ENCODE measurements at regions not wholly inside any gene's neighbourhood (a gene's known extent, or its start where the extent isn't known, plus 50 kb on each side); places are given as distances from the start of the nearest gene placed in this dataset.

DNA sequence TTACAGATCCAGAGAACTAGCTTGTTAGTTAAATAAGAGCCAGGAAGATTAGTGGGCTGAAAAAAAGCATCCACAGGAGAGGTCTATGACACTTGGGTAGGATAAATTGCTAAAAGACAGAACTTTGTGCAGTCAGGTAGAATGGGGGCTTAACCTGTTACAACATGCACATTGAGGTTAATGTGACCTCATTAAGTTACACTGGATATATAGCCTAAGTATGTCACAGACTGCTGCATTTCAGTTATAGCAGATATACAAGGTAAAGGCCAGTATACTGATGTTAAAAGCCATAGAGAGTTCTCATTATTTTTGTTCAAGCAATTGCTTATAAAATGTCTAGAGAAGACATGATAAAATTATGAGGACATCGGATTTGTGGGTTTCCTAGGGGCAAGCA is 1179.9 kb upstream of the PCDH9 start:
- TF ChIP-seq, protein P1, sequence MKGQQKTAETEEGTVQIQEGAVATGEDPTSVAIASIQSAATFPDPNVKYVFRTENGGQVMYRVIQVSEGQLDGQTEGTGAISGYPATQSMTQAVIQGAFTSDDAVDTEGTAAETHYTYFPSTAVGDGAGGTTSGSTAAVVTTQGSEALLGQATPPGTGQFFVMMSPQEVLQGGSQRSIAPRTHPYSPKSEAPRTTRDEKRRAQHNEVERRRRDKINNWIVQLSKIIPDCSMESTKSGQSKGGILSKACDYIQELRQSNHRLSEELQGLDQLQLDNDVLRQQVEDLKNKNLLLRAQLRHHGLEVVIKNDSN (IDR thresholded peaks at IDR 0.05; ENCODE audit: borderline replicate concordance, low read depth): no peak
- no peak for TF ChIP-seq CHD2 (IDR thresholded peaks at IDR 0.05; ENCODE audit: low read length, partially characterized antibody)
- TF ChIP-seq RXRA (IDR thresholded peaks at IDR 0.05; ENCODE audit: borderline replicate concordance, low read depth): no peak
- TF ChIP-seq TCF12 (IDR thresholded peaks at IDR 0.05): no peak
- TF ChIP-seq TAF1 (IDR thresholded peaks at IDR 0.05; ENCODE audit: borderline replicate concordance, low read depth, low read length): no peak
- TF ChIP-seq TEAD4 (IDR thresholded peaks at IDR 0.05; ENCODE audit: borderline replicate concordance, insufficient read depth): no peak
- TF ChIP-seq, protein P2, sequence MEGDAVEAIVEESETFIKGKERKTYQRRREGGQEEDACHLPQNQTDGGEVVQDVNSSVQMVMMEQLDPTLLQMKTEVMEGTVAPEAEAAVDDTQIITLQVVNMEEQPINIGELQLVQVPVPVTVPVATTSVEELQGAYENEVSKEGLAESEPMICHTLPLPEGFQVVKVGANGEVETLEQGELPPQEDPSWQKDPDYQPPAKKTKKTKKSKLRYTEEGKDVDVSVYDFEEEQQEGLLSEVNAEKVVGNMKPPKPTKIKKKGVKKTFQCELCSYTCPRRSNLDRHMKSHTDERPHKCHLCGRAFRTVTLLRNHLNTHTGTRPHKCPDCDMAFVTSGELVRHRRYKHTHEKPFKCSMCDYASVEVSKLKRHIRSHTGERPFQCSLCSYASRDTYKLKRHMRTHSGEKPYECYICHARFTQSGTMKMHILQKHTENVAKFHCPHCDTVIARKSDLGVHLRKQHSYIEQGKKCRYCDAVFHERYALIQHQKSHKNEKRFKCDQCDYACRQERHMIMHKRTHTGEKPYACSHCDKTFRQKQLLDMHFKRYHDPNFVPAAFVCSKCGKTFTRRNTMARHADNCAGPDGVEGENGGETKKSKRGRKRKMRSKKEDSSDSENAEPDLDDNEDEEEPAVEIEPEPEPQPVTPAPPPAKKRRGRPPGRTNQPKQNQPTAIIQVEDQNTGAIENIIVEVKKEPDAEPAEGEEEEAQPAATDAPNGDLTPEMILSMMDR (IDR thresholded peaks at IDR 0.05): no peak
- TF ChIP-seq NFIC (IDR thresholded peaks at IDR 0.05; ENCODE audit: borderline replicate concordance): no peak
- no peak for TF ChIP-seq RFX5 (IDR thresholded peaks at IDR 0.05; ENCODE audit: low read length)
- no peak overlapping the region for H2AFZ ChIP-seq (ENCODE audit: low read depth)
- H3K27me3 ChIP-seq (ENCODE audit: insufficient read depth): no peaks in the 10 kb centered on the region
- CTCF ChIA-PET: interaction anchor here (1.0 kb wide), 1 partner anchor 20 kb away, joined by 3 read pairs; no protein-coding TSS in a partner anchor
- no peak overlapping the region for H3K4me3 ChIP-seq (ENCODE audit: low read depth in 2 of 2, low read length in 1 of 2)
- H3K4me2 ChIP-seq: no peak overlapping the region
- no peaks in the 10 kb centered on the region for H3K9me2 ChIP-seq
- H3F3A ChIP-seq (replicated peaks; ENCODE audit: insufficient read depth): peaks cover 3% of the 10 kb centered on the region
- H4K20me1 ChIP-seq (ENCODE audit: insufficient read depth): no peaks in the 10 kb centered on the region
- 12% methylated on average over 1 of the region's 1 CpG for WGBS (ENCODE audit: low lambda C conversion rate)
- no peak overlapping the region for H3K9ac ChIP-seq
- no peaks in the 10 kb centered on the region for H3K79me2 ChIP-seq (ENCODE audit: insufficient read depth)
- H3K36me3 ChIP-seq (replicated peaks in 1 of 2; ENCODE audit: control insufficient read depth in 1 of 2, insufficient read depth in 2 of 2, low read length in 1 of 2): no peaks in the 10 kb centered on the region
- no peaks in the 10 kb centered on the region for H3K4me1 ChIP-seq (ENCODE audit: control insufficient read depth in 1 of 2, insufficient read depth in 2 of 2, low read depth in 1 of 2, low read length in 1 of 2)
- H3K27ac ChIP-seq (ENCODE audit: low read depth in 2 of 2, low read length in 1 of 2): no peak overlapping the region
- POLR2A ChIA-PET: no interaction called here
- DNase-seq: no peak
- no peaks in the 10 kb centered on the region for H3K9me3 ChIP-seq

DNA sequence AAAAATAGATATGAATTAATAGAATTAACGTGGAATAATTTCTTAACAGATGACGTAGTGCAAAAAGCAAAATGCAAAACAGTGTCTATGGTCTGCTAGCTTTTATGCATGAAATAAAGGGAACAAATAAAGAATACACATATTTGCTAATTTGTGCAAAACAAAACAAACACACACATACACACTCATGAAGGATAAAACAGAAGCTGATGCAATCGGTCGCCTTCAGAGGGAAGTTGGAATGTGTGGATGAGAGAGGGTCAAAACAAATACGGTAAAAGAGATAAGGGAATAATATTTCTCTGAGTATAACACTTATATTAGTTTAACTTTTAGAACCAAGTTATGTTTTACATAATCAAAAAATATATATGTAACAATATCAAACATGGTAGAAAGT is 1160.9 kb upstream of the PCDH9 start:
- Histone ChIP-seq H3K9me3 (no peaks in the 10 kb centered on the region), H3K27ac (ENCODE audit: low read depth in 2 of 2, low read length in 1 of 2) (no peak overlapping the region), H2AFZ (ENCODE audit: low read depth) (no peak overlapping the region), H4K20me1 (ENCODE audit: insufficient read depth) (no peaks in the 10 kb centered on the region), H3K4me3 (ENCODE audit: low read depth in 2 of 2, low read length in 1 of 2) (no peak overlapping the region), H3K9me2 (no peaks in the 10 kb centered on the region), H3K9ac (no peak overlapping the region), H3K36me3 (replicated peaks in 1 of 2; ENCODE audit: control insufficient read depth in 1 of 2, insufficient read depth in 2 of 2, low read length in 1 of 2) (no peaks in the 10 kb centered on the region), H3K27me3 (ENCODE audit: insufficient read depth) (no peaks in the 10 kb centered on the region), H3K4me2 (no peak overlapping the region), H3K4me1 (ENCODE audit: control insufficient read depth in 1 of 2, insufficient read depth in 2 of 2, low read depth in 1 of 2, low read length in 1 of 2) (no peaks in the 10 kb centered on the region), H3F3A (replicated peaks; ENCODE audit: insufficient read depth) (no peaks in the 10 kb centered on the region), H3K79me2 (ENCODE audit: insufficient read depth) (no peaks in the 10 kb centered on the region)
- POLR2A ChIA-PET: no interaction called here
- WGBS (ENCODE audit: low lambda C conversion rate): 85% methylated on average over 5 of the region's 5 CpGs
- CTCF ChIA-PET: no interaction called here
- no peak for DNase-seq
- no peak for TF ChIP-seq MEF2A (IDR thresholded peaks at IDR 0.05; ENCODE audit: borderline replicate concordance, low read depth)
- TF ChIP-seq, protein P3, sequence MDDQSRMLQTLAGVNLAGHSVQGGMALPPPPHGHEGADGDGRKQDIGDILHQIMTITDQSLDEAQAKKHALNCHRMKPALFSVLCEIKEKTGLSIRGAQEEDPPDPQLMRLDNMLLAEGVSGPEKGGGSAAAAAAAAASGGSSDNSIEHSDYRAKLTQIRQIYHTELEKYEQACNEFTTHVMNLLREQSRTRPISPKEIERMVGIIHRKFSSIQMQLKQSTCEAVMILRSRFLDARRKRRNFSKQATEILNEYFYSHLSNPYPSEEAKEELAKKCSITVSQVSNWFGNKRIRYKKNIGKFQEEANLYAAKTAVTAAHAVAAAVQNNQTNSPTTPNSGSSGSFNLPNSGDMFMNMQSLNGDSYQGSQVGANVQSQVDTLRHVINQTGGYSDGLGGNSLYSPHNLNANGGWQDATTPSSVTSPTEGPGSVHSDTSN (IDR thresholded peaks at IDR 0.05): no peak
- TF ChIP-seq, protein P2 (IDR thresholded peaks at IDR 0.05): no peak
- TF ChIP-seq, protein P1 (IDR thresholded peaks at IDR 0.05; ENCODE audit: borderline replicate concordance, low read depth): no peak
- no peak for TF ChIP-seq TAF1 (IDR thresholded peaks at IDR 0.05; ENCODE audit: borderline replicate concordance, low read depth, low read length)
- TF ChIP-seq, protein P4, sequence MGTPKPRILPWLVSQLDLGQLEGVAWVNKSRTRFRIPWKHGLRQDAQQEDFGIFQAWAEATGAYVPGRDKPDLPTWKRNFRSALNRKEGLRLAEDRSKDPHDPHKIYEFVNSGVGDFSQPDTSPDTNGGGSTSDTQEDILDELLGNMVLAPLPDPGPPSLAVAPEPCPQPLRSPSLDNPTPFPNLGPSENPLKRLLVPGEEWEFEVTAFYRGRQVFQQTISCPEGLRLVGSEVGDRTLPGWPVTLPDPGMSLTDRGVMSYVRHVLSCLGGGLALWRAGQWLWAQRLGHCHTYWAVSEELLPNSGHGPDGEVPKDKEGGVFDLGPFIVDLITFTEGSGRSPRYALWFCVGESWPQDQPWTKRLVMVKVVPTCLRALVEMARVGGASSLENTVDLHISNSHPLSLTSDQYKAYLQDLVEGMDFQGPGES (IDR thresholded peaks at IDR 0.05; ENCODE audit: low read depth, low read length): no peak
- TF ChIP-seq, protein P5, sequence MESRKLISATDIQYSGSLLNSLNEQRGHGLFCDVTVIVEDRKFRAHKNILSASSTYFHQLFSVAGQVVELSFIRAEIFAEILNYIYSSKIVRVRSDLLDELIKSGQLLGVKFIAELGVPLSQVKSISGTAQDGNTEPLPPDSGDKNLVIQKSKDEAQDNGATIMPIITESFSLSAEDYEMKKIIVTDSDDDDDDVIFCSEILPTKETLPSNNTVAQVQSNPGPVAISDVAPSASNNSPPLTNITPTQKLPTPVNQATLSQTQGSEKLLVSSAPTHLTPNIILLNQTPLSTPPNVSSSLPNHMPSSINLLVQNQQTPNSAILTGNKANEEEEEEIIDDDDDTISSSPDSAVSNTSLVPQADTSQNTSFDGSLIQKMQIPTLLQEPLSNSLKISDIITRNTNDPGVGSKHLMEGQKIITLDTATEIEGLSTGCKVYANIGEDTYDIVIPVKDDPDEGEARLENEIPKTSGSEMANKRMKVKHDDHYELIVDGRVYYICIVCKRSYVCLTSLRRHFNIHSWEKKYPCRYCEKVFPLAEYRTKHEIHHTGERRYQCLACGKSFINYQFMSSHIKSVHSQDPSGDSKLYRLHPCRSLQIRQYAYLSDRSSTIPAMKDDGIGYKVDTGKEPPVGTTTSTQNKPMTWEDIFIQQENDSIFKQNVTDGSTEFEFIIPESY (IDR thresholded peaks at IDR 0.05; ENCODE audit: borderline replicate concordance, low read depth): no peak
- TF ChIP-seq, protein P6, sequence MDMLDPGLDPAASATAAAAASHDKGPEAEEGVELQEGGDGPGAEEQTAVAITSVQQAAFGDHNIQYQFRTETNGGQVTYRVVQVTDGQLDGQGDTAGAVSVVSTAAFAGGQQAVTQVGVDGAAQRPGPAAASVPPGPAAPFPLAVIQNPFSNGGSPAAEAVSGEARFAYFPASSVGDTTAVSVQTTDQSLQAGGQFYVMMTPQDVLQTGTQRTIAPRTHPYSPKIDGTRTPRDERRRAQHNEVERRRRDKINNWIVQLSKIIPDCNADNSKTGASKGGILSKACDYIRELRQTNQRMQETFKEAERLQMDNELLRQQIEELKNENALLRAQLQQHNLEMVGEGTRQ (IDR thresholded peaks at IDR 0.05; ENCODE audit: borderline replicate concordance, low read depth, low read length): no peak
- no peak for TF ChIP-seq JUND (IDR thresholded peaks at IDR 0.05)
- TF ChIP-seq NRF1 (IDR thresholded peaks at IDR 0.05; ENCODE audit: low read depth, low read length): no peak

All from SK-N-SH (cell line).